MM.1S (cell line): ENCODE measurements at regions not wholly inside any gene's neighbourhood (a gene's known extent, or its start where the extent isn't known, plus 50 kb on each side); places are given as distances from the start of the nearest gene placed in this dataset.
A peak's percentile ranks its signal among the peaks of the same experiment; 100 is the strongest.

Source experiments
- DNase-seq: peaks from one replicate; pipeline ENCODE4 v3.0.0-alpha.2; 2015
- H2AFZ ChIP-seq: fragments of 300-600 bp; sonication (generic); 2 replicates; pipeline ENCODE4 v1.6.0; 2016; ENCODE audit warnings: antibody characterized with exemption, low read length
- H3F3A ChIP-seq: fragments of 300-600 bp; sonication (generic); 2 replicates; pipeline ENCODE4 v1.6.1; 2016; ENCODE audit warnings: mild to moderate bottlenecking, antibody characterized with exemption, low read length, moderate library complexity, mixed read lengths; ENCODE audit not compliant: insufficient read depth
- H3K27ac ChIP-seq: fragments of 300-600 bp; sonication (generic); 2 replicates; pipeline ENCODE4 v1.5.1; 2016; ENCODE audit warnings: mild to moderate bottlenecking, low read length
- H3K27me3 ChIP-seq: fragments of 300-600 bp; sonication (generic); replicated peaks from 2 replicates; pipeline ENCODE4 v1.6.0; 2016; ENCODE audit warnings: low read length; ENCODE audit not compliant: insufficient read depth
- H3K36me3 ChIP-seq: fragments of 300-600 bp; sonication (generic); replicated peaks from 2 replicates; pipeline ENCODE4 v1.6.1; 2016; ENCODE audit warnings: mild to moderate bottlenecking, low read length, mixed read lengths; ENCODE audit not compliant: insufficient read depth
- H3K4me1 ChIP-seq: fragments of 300-600 bp; sonication (generic); 2 replicates; pipeline ENCODE4 v1.6.1; 2016; ENCODE audit warnings: low read length, mixed read lengths
- H3K4me2 ChIP-seq: fragments of 300-600 bp; sonication (generic); 2 replicates; pipeline ENCODE4 v1.6.0; 2016; ENCODE audit warnings: low read depth, low read length
- H3K4me3 ChIP-seq: fragments of 300-600 bp; sonication (generic); 2 replicates; pipeline ENCODE4 v1.5.1; 2016; ENCODE audit warnings: low read length, mixed read lengths
- H3K79me2 ChIP-seq: fragments of 300-600 bp; sonication (generic); 2 replicates; pipeline ENCODE4 v1.6.1; 2016; ENCODE audit warnings: mixed run types, low read length, mixed read lengths
- H3K9ac ChIP-seq: fragments of 300-600 bp; sonication (generic); 2 replicates; pipeline ENCODE4 v1.6.1; 2016; ENCODE audit warnings: low read length, mixed read lengths
- H3K9me2 ChIP-seq: fragments of 300-600 bp; sonication (generic); replicated peaks from 2 replicates; pipeline ENCODE4 v1.6.1; 2016; ENCODE audit warnings: mild to moderate bottlenecking, low read length, mixed read lengths; ENCODE audit not compliant: insufficient read depth
- H3K9me3 ChIP-seq: fragments of 300-600 bp; sonication (generic); replicated peaks from 2 replicates; pipeline ENCODE4 v1.6.1; 2016; ENCODE audit warnings: mild to moderate bottlenecking, low read length, mixed read lengths; ENCODE audit not compliant: insufficient read depth
- H4K20me1 ChIP-seq: fragments of 300-600 bp; sonication (generic); 2 replicates; pipeline ENCODE4 v1.6.1; 2016; ENCODE audit warnings: mild to moderate bottlenecking, low read length, moderate library complexity, mixed read lengths; ENCODE audit not compliant: insufficient read depth
- CTCF ChIP-seq: fragments of 300-600 bp; sonication (generic); IDR thresholded peaks from 2 replicates; pipeline ENCODE4 v1.5.1; 2016; ENCODE audit warnings: antibody characterized with exemption, low read length, mixed read lengths
- EZH2 ChIP-seq: fragments of 300-600 bp; sonication (generic); optimal IDR thresholded peaks from 2 replicates; pipeline ENCODE3; 2017; ENCODE audit warnings: low read depth, mild to moderate bottlenecking, antibody characterized with exemption, low read length, mixed read lengths
- EZH2phosphoT487 ChIP-seq: fragments of 300-600 bp; sonication (generic); IDR thresholded peaks from 2 replicates; pipeline ENCODE4 v1.6.1; 2018; ENCODE audit warnings: antibody characterized with exemption, low read length

GRCh38 chrX:39689376-39690104 is 408.2 kb downstream of the BCOR start:
- Histone ChIP-seq H3K4me3 (peak overlapping the region; percentile 50; the same call in 1 of the 2 replicates), H3K4me2 (peak overlapping the region; percentile 43; the same call in 1 of the 2 replicates), H3K4me1 (no peaks in the 10 kb centered on the region), H3K27ac (no peak overlapping the region), H3K27me3 (no peaks in the 10 kb centered on the region), H3K36me3 (no peaks in the 10 kb centered on the region), H4K20me1 (no peaks in the 10 kb centered on the region), H3F3A (no peaks in the 10 kb centered on the region), H3K9ac (no peak overlapping the region; the same call in 1 of the 2 replicates), H3K9me3 (no peaks in the 10 kb centered on the region), H2AFZ (no peak overlapping the region), H3K79me2 (no peaks in the 10 kb centered on the region), H3K9me2 (no peaks in the 10 kb centered on the region)
- no peak for TF ChIP-seq CTCF
- TF ChIP-seq EZH2: no peak
- no peak for DNase-seq

DNA sequence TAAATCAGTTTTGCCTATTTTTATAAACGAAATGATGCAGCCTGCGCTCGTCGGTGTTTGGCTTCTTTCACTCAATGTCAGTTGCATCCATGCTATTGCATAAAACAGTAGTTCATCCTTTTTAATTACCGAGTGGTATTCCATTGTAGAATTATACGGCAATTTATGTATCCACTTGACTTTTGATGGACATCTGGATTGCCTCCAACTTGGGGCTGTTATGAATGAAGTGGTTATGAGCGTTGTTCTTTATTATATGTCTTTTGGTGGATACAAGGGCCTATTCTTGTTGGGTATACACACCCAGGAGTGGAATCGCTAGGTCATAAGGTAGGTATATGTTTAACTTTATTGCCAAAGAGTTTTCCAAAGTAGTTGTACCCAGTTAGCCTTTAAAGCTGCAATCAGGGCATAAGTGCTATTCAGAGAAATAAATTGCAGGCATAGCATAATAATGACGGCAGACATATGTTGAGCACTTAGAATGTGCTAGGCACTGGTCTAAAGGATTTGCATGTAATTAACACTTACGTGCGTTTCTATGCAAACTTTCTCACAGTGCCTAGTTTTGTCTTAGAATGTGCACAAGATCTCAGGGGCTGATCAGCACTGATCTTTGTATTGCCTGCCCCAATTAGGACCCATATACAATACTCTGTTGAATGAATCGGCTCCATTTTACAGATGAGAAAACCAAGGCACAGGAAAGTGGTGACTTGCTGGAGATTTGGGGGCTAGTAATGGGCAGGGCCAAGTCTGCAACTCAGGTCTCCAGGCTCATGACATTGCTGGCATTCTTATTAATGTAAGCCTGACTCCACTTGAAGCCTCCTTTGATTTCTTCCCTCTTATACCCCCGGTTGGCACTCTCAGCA is 407.0 kb downstream of the BCOR start:
- Histone ChIP-seq H3K4me1 (no peaks in the 10 kb centered on the region), H3K9me2 (no peaks in the 10 kb centered on the region), H3K27me3 (no peaks in the 10 kb centered on the region), H3K4me2 (no peak overlapping the region), H3K79me2 (no peaks in the 10 kb centered on the region), H3K4me3 (no peak overlapping the region), H4K20me1 (no peaks in the 10 kb centered on the region), H3K36me3 (no peaks in the 10 kb centered on the region), H3F3A (no peaks in the 10 kb centered on the region), H2AFZ (no peak overlapping the region), H3K9ac (no peak overlapping the region), H3K9me3 (no peaks in the 10 kb centered on the region), H3K27ac (no peak overlapping the region)
- TF ChIP-seq EZH2phosphoT487 (no peak), CTCF (no peak), EZH2 (no peak)
- DNase-seq: no peak

DNA sequence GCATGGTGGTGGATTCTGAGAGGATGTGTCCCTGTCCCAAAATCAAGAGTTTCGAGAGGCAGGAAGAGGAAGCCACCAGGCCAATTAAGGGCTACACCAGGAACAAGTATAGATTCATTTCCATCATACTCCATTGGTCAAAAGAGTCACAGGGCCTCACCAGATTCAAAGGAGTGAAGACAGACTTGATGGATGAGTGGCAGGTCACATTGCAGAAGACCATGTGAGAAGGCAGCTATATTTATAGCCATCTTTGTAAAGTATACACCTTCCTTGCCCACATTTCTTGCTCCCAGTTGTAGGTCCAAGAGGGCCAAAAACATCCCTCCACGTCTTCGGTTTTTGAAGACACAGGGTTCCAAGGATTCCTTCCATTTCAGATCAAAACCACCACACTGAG is 406.0 kb downstream of the BCOR start:
- Histone ChIP-seq H3K9ac (no peak overlapping the region), H3K27ac (no peak overlapping the region), H4K20me1 (no peaks in the 10 kb centered on the region), H3K27me3 (no peaks in the 10 kb centered on the region), H3K9me3 (no peaks in the 10 kb centered on the region), H3K9me2 (no peaks in the 10 kb centered on the region), H3K4me1 (no peaks in the 10 kb centered on the region), H3F3A (no peaks in the 10 kb centered on the region), H3K4me2 (no peak overlapping the region), H3K4me3 (no peak overlapping the region), H3K36me3 (no peaks in the 10 kb centered on the region), H3K79me2 (no peaks in the 10 kb centered on the region), H2AFZ (no peak overlapping the region)
- TF ChIP-seq EZH2phosphoT487 (no peak), EZH2 (no peak), CTCF (no peak)
- no peak for DNase-seq
